ENCODE measurements at regions not wholly inside any gene's neighbourhood (a gene's known extent, or its start where the extent isn't known, plus 50 kb on each side); places are given as distances from the start of the nearest gene placed in this dataset.

GRCh38 chr3:117444175-117444574 lies 734.6 kb downstream of the TUSC7 start:
- TF ChIP-seq POLR2AphosphoS5 (IDR thresholded peaks at IDR 0.05; ENCODE audit: low read depth, low read length) (no peak), TAF1 (IDR thresholded peaks at IDR 0.05; ENCODE audit: borderline replicate concordance, insufficient read depth, low read length) (no peak), REST (IDR thresholded peaks at IDR 0.05; ENCODE audit: insufficient read depth in 1 of 2, low read depth in 2 of 2, low read length in 2 of 2) (no peak)

GRCh38 chr3:117447419-117447818 lies 737.8 kb downstream of the TUSC7 start:
- TF ChIP-seq TAF1 (IDR thresholded peaks at IDR 0.05; ENCODE audit: borderline replicate concordance, insufficient read depth, low read length) (no peak), FOXP2 (optimal IDR thresholded peaks at IDR 0.05; ENCODE audit: borderline replicate concordance, extremely low read depth, extremely low read length, insufficient read depth) (no peak), SIN3A (IDR thresholded peaks at IDR 0.05; ENCODE audit: borderline replicate concordance, insufficient read depth, low read length) (no peak), POLR2AphosphoS5 (IDR thresholded peaks at IDR 0.05; ENCODE audit: low read depth, low read length) (no peak), REST (IDR thresholded peaks at IDR 0.05; ENCODE audit: insufficient read depth in 1 of 2, low read depth in 2 of 2, low read length in 2 of 2) (no peak)

GRCh38 chr3:117450026-117450425 lies 740.4 kb downstream of the TUSC7 start:
- no peak for TF ChIP-seq SIN3A (IDR thresholded peaks at IDR 0.05; ENCODE audit: borderline replicate concordance, insufficient read depth, low read length)
- no peak for TF ChIP-seq TAF1 (IDR thresholded peaks at IDR 0.05; ENCODE audit: borderline replicate concordance, insufficient read depth, low read length)
- TF ChIP-seq REST (IDR thresholded peaks at IDR 0.05; ENCODE audit: insufficient read depth in 1 of 2, low read depth in 2 of 2, low read length in 2 of 2), result no peak
- no peak for TF ChIP-seq POLR2AphosphoS5 (IDR thresholded peaks at IDR 0.05; ENCODE audit: low read depth, low read length)
- TF ChIP-seq FOXP2 (optimal IDR thresholded peaks at IDR 0.05; ENCODE audit: borderline replicate concordance, extremely low read depth, extremely low read length, insufficient read depth), result no peak

GRCh38 chr3:117454254-117454653 lies 744.7 kb downstream of the TUSC7 start:
- no peak for TF ChIP-seq POLR2AphosphoS5 (IDR thresholded peaks at IDR 0.05; ENCODE audit: low read depth, low read length)
- no peak for TF ChIP-seq FOXP2 (optimal IDR thresholded peaks at IDR 0.05; ENCODE audit: borderline replicate concordance, extremely low read depth, extremely low read length, insufficient read depth)
- TF ChIP-seq SIN3A (IDR thresholded peaks at IDR 0.05; ENCODE audit: borderline replicate concordance, insufficient read depth, low read length), result no peak
- no peak for TF ChIP-seq TAF1 (IDR thresholded peaks at IDR 0.05; ENCODE audit: borderline replicate concordance, insufficient read depth, low read length)
- no peak for TF ChIP-seq REST (IDR thresholded peaks at IDR 0.05; ENCODE audit: insufficient read depth in 1 of 2, low read depth in 2 of 2, low read length in 2 of 2)

GRCh38 chr3:117454908-117455307 lies 745.3 kb downstream of the TUSC7 start:
- TF ChIP-seq REST (IDR thresholded peaks at IDR 0.05; ENCODE audit: insufficient read depth in 1 of 2, low read depth in 2 of 2, low read length in 2 of 2), result no peak
- TF ChIP-seq SIN3A (IDR thresholded peaks at IDR 0.05; ENCODE audit: borderline replicate concordance, insufficient read depth, low read length), result no peak
- TF ChIP-seq POLR2AphosphoS5 (IDR thresholded peaks at IDR 0.05; ENCODE audit: low read depth, low read length), result no peak
- TF ChIP-seq TAF1 (IDR thresholded peaks at IDR 0.05; ENCODE audit: borderline replicate concordance, insufficient read depth, low read length), result no peak
- TF ChIP-seq FOXP2 (optimal IDR thresholded peaks at IDR 0.05; ENCODE audit: borderline replicate concordance, extremely low read depth, extremely low read length, insufficient read depth), result no peak

All from PFSK-1 (cell line).